IMR-90 (cell line): ENCODE measurements at regions not wholly inside any gene's neighbourhood (a gene's known extent, or its start where the extent isn't known, plus 50 kb on each side); places are given as distances from the start of the nearest gene placed in this dataset.
"Not testable (repeated sequence)": the region's sequence is repeated elsewhere in the genome, so short reads cannot be mapped to it uniquely, and the experiment has no call there.

Experiments
- ATAC-seq: fragments of 200-7000 bp; cut with Tn5 transposase; 2 replicates; pipeline ENCODE4 v1.9.1; 2020; ENCODE audit warnings: low read depth, mild to moderate bottlenecking, moderate library complexity
- BruUV-seq: library from RNA; stranded (reverse); fragments of 400-500 nt; replicated peaks from 2 replicates; lab custom pipeline; 2021; lab: Mats Ljungman, UMichigan
- CTCF ChIA-PET: fragments of 300-600 bp; formaldehyde crosslinking; extraction: SDS; loops from one replicate; lab custom pipeline; 2021; ENCODE audit warnings: antibody characterized with exemption; lab: Yijun Ruan, JAX
- POLR2A ChIA-PET: fragments of 300-600 bp; sonication (Branson Sonifier 250); formaldehyde crosslinking; loops from one replicate; lab custom pipeline; 2022; ENCODE audit warnings: antibody characterized with exemption; ENCODE audit not compliant: unreplicated experiment; lab: Charles Lee
- DNase-seq: peaks from one replicate; pipeline ENCODE4 v3.0.0; 2013
- H2AFZ ChIP-seq: replicated peaks from 2 replicates; pipeline ENCODE3; 2013; ENCODE audit warnings: low read length, mild to moderate bottlenecking; ENCODE audit not compliant: poor library complexity
- H2AK5ac ChIP-seq: 2 replicates; pipeline ENCODE4 v1.6.1; 2013; ENCODE audit warnings: low read depth, low read length, inconsistent platforms
- H2AK9ac ChIP-seq: replicated peaks from 2 replicates; pipeline ENCODE3; 2013; ENCODE audit warnings: mild to moderate bottlenecking, low read depth, low read length, moderate library complexity; ENCODE audit not compliant: poor library complexity
- H2BK120ac ChIP-seq: 2 replicates; pipeline ENCODE4 v1.6.1; 2013; ENCODE audit warnings: low read depth, low read length, inconsistent platforms
- H2BK15ac ChIP-seq: 3 replicates; pipeline ENCODE4 v1.6.1; 2013; ENCODE audit warnings: low read depth, low read length, inconsistent platforms
- H2BK20ac ChIP-seq: 2 replicates; pipeline ENCODE4 v1.6.1; 2013; ENCODE audit warnings: low read depth, mild to moderate bottlenecking, inconsistent platforms, low read length, moderate library complexity
- H2BK5ac ChIP-seq: 2 replicates; pipeline ENCODE4 v1.6.1; 2013; ENCODE audit warnings: mild to moderate bottlenecking, low read depth, low read length, inconsistent platforms; ENCODE audit not compliant: poor library complexity, severe bottlenecking
- H3K14ac ChIP-seq: replicated peaks from 2 replicates; pipeline ENCODE4 v1.6.1; 2013; ENCODE audit warnings: low read depth, low read length, inconsistent platforms
- H3K18ac ChIP-seq: 2 replicates; pipeline ENCODE4 v1.6.1; 2013; ENCODE audit warnings: low read depth, low read length, control low read depth
- H3K23ac ChIP-seq: 2 replicates; pipeline ENCODE4 v1.6.1; 2013; ENCODE audit warnings: low read depth, low read length, inconsistent platforms
- H3K27ac ChIP-seq: 2 replicates; pipeline ENCODE4 v1.5.1; 2013; ENCODE audit warnings: mild to moderate bottlenecking, control low read depth, low read length; ENCODE audit not compliant: insufficient read depth
- H3K27me3 ChIP-seq: 2 replicates; pipeline ENCODE4 v1.6.1; 2013; ENCODE audit warnings: low read length; ENCODE audit not compliant: control insufficient read depth, insufficient read depth
- H3K36me3 ChIP-seq: 2 replicates; pipeline ENCODE4 v1.6.1; 2013; ENCODE audit warnings: low read length, mixed read lengths; ENCODE audit not compliant: control insufficient read depth, insufficient read depth
- H3K4ac ChIP-seq: 2 replicates; pipeline ENCODE4 v1.6.1; 2013; ENCODE audit warnings: low read depth, low read length, inconsistent platforms
- H3K4me1 ChIP-seq: 2 replicates; pipeline ENCODE4 v1.6.1; 2013; ENCODE audit warnings: low read length, mixed read lengths; ENCODE audit not compliant: control insufficient read depth, insufficient read depth
- H3K4me2 ChIP-seq: 2 replicates; pipeline ENCODE4 v1.6.1; 2013; ENCODE audit warnings: low read depth, mild to moderate bottlenecking, control low read depth, low read length, moderate library complexity
- H3K4me3 ChIP-seq: 2 replicates; pipeline ENCODE4 v1.5.1; 2013; ENCODE audit warnings: low read depth, mild to moderate bottlenecking, control low read depth, low read length, moderate library complexity; ENCODE audit not compliant: insufficient read depth
- H3K56ac ChIP-seq: 2 replicates; pipeline ENCODE4 v1.6.1; 2013; ENCODE audit warnings: low read length, inconsistent platforms; ENCODE audit not compliant: insufficient read depth; ENCODE audit errors: extremely low read depth
- H3K79me1 ChIP-seq, 2 experiments: 2 replicates each; pipeline ENCODE4 v1.6.1; 2013; ENCODE audit warnings: low read length in 2 of 2, inconsistent platforms in 1 of 2, low read depth in 1 of 2
- H3K9ac ChIP-seq: 2 replicates; pipeline ENCODE4 v1.6.1; 2013; ENCODE audit warnings: low read depth, low read length, control low read depth
- H3K9me1 ChIP-seq: 2 replicates; pipeline ENCODE4 v1.6.1; 2013; ENCODE audit warnings: low read length, inconsistent platforms; ENCODE audit not compliant: insufficient read depth
- H3K9me3 ChIP-seq: 2 replicates; pipeline ENCODE4 v1.6.1; 2013; ENCODE audit warnings: low read length; ENCODE audit not compliant: control insufficient read depth, insufficient read depth
- H4K20me1 ChIP-seq: 2 replicates; pipeline ENCODE4 v1.6.1; 2013; ENCODE audit warnings: low read length, inconsistent platforms; ENCODE audit not compliant: insufficient read depth
- H4K5ac ChIP-seq: 2 replicates; pipeline ENCODE4 v1.6.1; 2013; ENCODE audit warnings: mild to moderate bottlenecking, low read depth, low read length, control low read depth
- H4K8ac ChIP-seq, 2 experiments: 2 replicates each; pipeline ENCODE4 v1.6.1; 2013; ENCODE audit warnings: low read depth in 2 of 2, low read length in 2 of 2, control low read depth in 1 of 2, inconsistent platforms in 1 of 2
- H4K91ac ChIP-seq: 2 replicates; pipeline ENCODE4 v1.6.1; 2013; ENCODE audit warnings: low read depth, low read length, inconsistent platforms; ENCODE audit not compliant: insufficient read depth
- WGBS, 2 experiments: methylation state at CpG; one replicate each; pipeline versions ENCODE4 v1.1.5 to v1.1.7; 2013; ENCODE audit warnings: missing lambda C conversion rate in 2 of 2; ENCODE audit not compliant: insufficient read length in 1 of 2; ENCODE audit errors: extremely low coverage in 2 of 2; 5-methylcytosine and 5-hydroxymethylcytosine counted together
- dilution Hi-C: fragments of 300-500 bp; cut with HindIII; formaldehyde crosslinking; loops from one replicate; pipeline ENCODE4 v1.14.3; 2018; ENCODE audit warnings: low sequenced_read_pairs; ENCODE audit not compliant: unreplicated experiment
- in situ Hi-C: fragments of 300-500 bp; cut with MboI; formaldehyde crosslinking; loops from 3 replicates; pipeline ENCODE4 v1.14.3; 2019; ENCODE audit warnings: low sequenced_read_pairs, inconsistent platforms, mixed read lengths
- intact Hi-C: fragments of 100-400 bp; cut with micrococcal nuclease; formaldehyde crosslinking; loops from 2 replicates; pipeline ENCODE4 v1.10.0; 2022

DNA sequence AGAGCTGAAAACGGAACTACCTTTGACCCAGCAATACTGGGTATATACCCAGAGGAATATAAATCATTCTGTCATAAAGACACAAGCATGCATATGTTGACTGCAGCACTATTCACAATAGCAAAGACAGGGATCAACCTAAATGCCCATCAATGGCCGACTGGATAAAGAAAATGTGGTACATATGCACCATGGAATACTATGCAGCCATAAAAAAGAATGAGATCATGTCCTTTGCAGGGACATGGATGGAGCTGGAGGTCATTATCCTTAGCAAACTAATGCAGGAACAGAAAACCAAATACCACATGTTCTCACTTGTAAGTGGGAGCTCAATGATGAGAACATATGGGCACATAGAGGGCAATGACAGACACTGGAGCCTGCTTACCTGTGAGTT is 100.2 kb upstream of the JCAD start:
- H4K5ac ChIP-seq, H2AFZ ChIP-seq, H3K56ac ChIP-seq, H3K9me3 ChIP-seq, H4K20me1 ChIP-seq, BruUV-seq, H2AK9ac ChIP-seq, H2BK5ac ChIP-seq, H2BK20ac ChIP-seq, intact Hi-C loops, DNase-seq, H3K9ac ChIP-seq, H4K91ac ChIP-seq, H3K36me3 ChIP-seq, H4K8ac ChIP-seq, in situ Hi-C loops, H3K23ac ChIP-seq, ATAC-seq, dilution Hi-C loops, H2BK15ac ChIP-seq, POLR2A ChIA-PET, H3K18ac ChIP-seq, H2AK5ac ChIP-seq, H3K4ac ChIP-seq, H2BK120ac ChIP-seq, H3K27ac ChIP-seq, H3K4me2 ChIP-seq, H3K4me3 ChIP-seq, H3K79me1 ChIP-seq, H3K14ac ChIP-seq, H3K9me1 ChIP-seq, H3K4me1 ChIP-seq: not testable (repeated sequence)
- H3K27me3 ChIP-seq, result peaks cover 10% of the 10 kb centered on the region
- no CpG with 5 or more reads among the region's 2 CpGs for WGBS, 2 experiments
- CTCF ChIA-PET, result interaction anchor here (0.5 kb wide), 1 partner anchor 418 kb away, joined by 4 read pairs; no protein-coding TSS in a partner anchor
